ENCODE measurements at regions not wholly inside any gene's neighbourhood (a gene's known extent, or its start where the extent isn't known, plus 50 kb on each side); places are given as distances from the start of the nearest gene placed in this dataset.
"Not testable (repeated sequence)": the region's sequence is repeated elsewhere in the genome, so short reads cannot be mapped to it uniquely, and the experiment has no call there.

GRCh38 chr5:111618623-111619271 is 106.4 kb upstream of the STARD4 start:
- no peak overlapping the region for H3K27ac ChIP-seq (ENCODE audit: low read depth in 1 of 3, low read length in 2 of 3)
- H3K4me3 ChIP-seq (ENCODE audit: low read depth in 1 of 3, low read length in 3 of 3), result no peak overlapping the region
- no peak for DNase-seq
- no peaks in the 10 kb centered on the region for H3K36me3 ChIP-seq (ENCODE audit: control insufficient read depth in 3 of 3, insufficient read depth in 2 of 3, low read depth in 1 of 3, low read length in 3 of 3)
- no peak for FAIRE-seq
- H3K9me3 ChIP-seq (ENCODE audit: control insufficient read depth in 2 of 2, insufficient read depth in 1 of 2, low read depth in 1 of 2, low read length in 1 of 2), result no peaks in the 10 kb centered on the region
- whole genome bisulfite sequencing, 3 donors, result 58 to 76% (median 73%) methylated on average over 5 of the region's 5 CpGs
- no peaks in the 10 kb centered on the region for H3K27me3 ChIP-seq (ENCODE audit: control insufficient read depth in 3 of 3, insufficient read depth in 3 of 3, low read length in 3 of 3)
- H3K4me1 ChIP-seq (ENCODE audit: control insufficient read depth in 3 of 3, insufficient read depth in 2 of 3, low read depth in 1 of 3, low read length in 2 of 3), result no peaks in the 10 kb centered on the region

GRCh38 chr5:111615054-111615453 is 102.7 kb upstream of the STARD4 start:
- H3K4me3 ChIP-seq (ENCODE audit: low read depth in 1 of 3, low read length in 3 of 3), result no peak overlapping the region
- no peak overlapping the region for H3K27ac ChIP-seq (ENCODE audit: low read depth in 1 of 3, low read length in 2 of 3)
- no peaks in the 10 kb centered on the region for H3K27me3 ChIP-seq (ENCODE audit: control insufficient read depth in 3 of 3, insufficient read depth in 3 of 3, low read length in 3 of 3)
- DNase-seq (no peak), FAIRE-seq (no peak)
- 42 to 77% (median 53%) methylated on average over 1 of the region's 1 CpG for WGBS, 3 donors
- H3K9me3 ChIP-seq (ENCODE audit: control insufficient read depth in 2 of 2, insufficient read depth in 1 of 2, low read depth in 1 of 2, low read length in 1 of 2), result peaks cover 0 to 4% of the 10 kb centered on the region in 2 donors
- H3K36me3 ChIP-seq (ENCODE audit: control insufficient read depth in 3 of 3, insufficient read depth in 2 of 3, low read depth in 1 of 3, low read length in 3 of 3), result no peaks in the 10 kb centered on the region
- H3K4me1 ChIP-seq (ENCODE audit: control insufficient read depth in 3 of 3, insufficient read depth in 2 of 3, low read depth in 1 of 3, low read length in 2 of 3), result no peaks in the 10 kb centered on the region

GRCh38 chr5:111612013-111612630 is 99.8 kb upstream of the STARD4 start:
- 92 to 95% (median 92%) methylated on average over 23 to 32 of the region's 32 CpGs for WGBS, 3 donors
- H3K4me1 ChIP-seq (ENCODE audit: control insufficient read depth in 3 of 3, insufficient read depth in 2 of 3, low read depth in 1 of 3, low read length in 2 of 3); DNase-seq; H3K36me3 ChIP-seq (ENCODE audit: control insufficient read depth in 3 of 3, insufficient read depth in 2 of 3, low read depth in 1 of 3, low read length in 3 of 3); H3K9me3 ChIP-seq (ENCODE audit: control insufficient read depth in 2 of 2, insufficient read depth in 1 of 2, low read depth in 1 of 2, low read length in 1 of 2); H3K27ac ChIP-seq (ENCODE audit: low read depth in 1 of 3, low read length in 2 of 3); H3K27me3 ChIP-seq (ENCODE audit: control insufficient read depth in 3 of 3, insufficient read depth in 3 of 3, low read length in 3 of 3); H3K4me3 ChIP-seq (ENCODE audit: low read depth in 1 of 3, low read length in 3 of 3); FAIRE-seq: not testable (repeated sequence)

GRCh38 chr5:111606194-111606593 is 93.9 kb upstream of the STARD4 start:
- H3K36me3 ChIP-seq (ENCODE audit: control insufficient read depth in 3 of 3, insufficient read depth in 2 of 3, low read depth in 1 of 3, low read length in 3 of 3), result no peaks in the 10 kb centered on the region
- H3K4me1 ChIP-seq (ENCODE audit: control insufficient read depth in 3 of 3, insufficient read depth in 2 of 3, low read depth in 1 of 3, low read length in 2 of 3), result no peaks in the 10 kb centered on the region
- no peak overlapping the region for H3K27ac ChIP-seq (ENCODE audit: low read depth in 1 of 3, low read length in 2 of 3)
- no peak overlapping the region for H3K4me3 ChIP-seq (ENCODE audit: low read depth in 1 of 3, low read length in 3 of 3)
- no peak for DNase-seq
- H3K9me3 ChIP-seq (ENCODE audit: control insufficient read depth in 2 of 2, insufficient read depth in 1 of 2, low read depth in 1 of 2, low read length in 1 of 2), result no peaks in the 10 kb centered on the region
- no peak for FAIRE-seq
- H3K27me3 ChIP-seq (ENCODE audit: control insufficient read depth in 3 of 3, insufficient read depth in 3 of 3, low read length in 3 of 3), result no peaks in the 10 kb centered on the region
- WGBS, 3 donors, result 46 to 62% (median 49%) methylated on average over 2 of the region's 2 CpGs

GRCh38 chr5:111603446-111603827 is 91.1 kb upstream of the STARD4 start:
- WGBS, 3 donors, result 57 to 76% (median 69%) methylated on average over 2 of the region's 2 CpGs
- H3K27ac ChIP-seq (ENCODE audit: low read depth in 1 of 3, low read length in 2 of 3), result no peak overlapping the region
- H3K9me3 ChIP-seq (ENCODE audit: control insufficient read depth in 2 of 2, insufficient read depth in 1 of 2, low read depth in 1 of 2, low read length in 1 of 2), result no peaks in the 10 kb centered on the region
- no peak overlapping the region for H3K4me3 ChIP-seq (ENCODE audit: low read depth in 1 of 3, low read length in 3 of 3)
- no peak for DNase-seq
- H3K27me3 ChIP-seq (ENCODE audit: control insufficient read depth in 3 of 3, insufficient read depth in 3 of 3, low read length in 3 of 3), result no peaks in the 10 kb centered on the region
- H3K4me1 ChIP-seq (ENCODE audit: control insufficient read depth in 3 of 3, insufficient read depth in 2 of 3, low read depth in 1 of 3, low read length in 2 of 3), result no peaks in the 10 kb centered on the region
- no peaks in the 10 kb centered on the region for H3K36me3 ChIP-seq (ENCODE audit: control insufficient read depth in 3 of 3, insufficient read depth in 2 of 3, low read depth in 1 of 3, low read length in 3 of 3)
- no peak for FAIRE-seq

GRCh38 chr5:111602817-111603445 is 90.6 kb upstream of the STARD4 start:
- H3K4me3 ChIP-seq (ENCODE audit: low read depth in 1 of 3, low read length in 3 of 3), result no peak overlapping the region
- FAIRE-seq (no peak), DNase-seq (no peak)
- H3K9me3 ChIP-seq (ENCODE audit: control insufficient read depth in 2 of 2, insufficient read depth in 1 of 2, low read depth in 1 of 2, low read length in 1 of 2), result no peaks in the 10 kb centered on the region
- H3K36me3 ChIP-seq (ENCODE audit: control insufficient read depth in 3 of 3, insufficient read depth in 2 of 3, low read depth in 1 of 3, low read length in 3 of 3), result no peaks in the 10 kb centered on the region
- no peaks in the 10 kb centered on the region for H3K4me1 ChIP-seq (ENCODE audit: control insufficient read depth in 3 of 3, insufficient read depth in 2 of 3, low read depth in 1 of 3, low read length in 2 of 3)
- 74 to 84% (median 80%) methylated on average over 5 of the region's 5 CpGs for WGBS, 3 donors
- H3K27me3 ChIP-seq (ENCODE audit: control insufficient read depth in 3 of 3, insufficient read depth in 3 of 3, low read length in 3 of 3), result no peaks in the 10 kb centered on the region
- no peak overlapping the region for H3K27ac ChIP-seq (ENCODE audit: low read depth in 1 of 3, low read length in 2 of 3)

- Histone ChIP-seq H3K27me3 (ENCODE audit: control insufficient read depth in 3 of 3, insufficient read depth in 3 of 3, low read length in 3 of 3) (no peaks in the 10 kb centered on the region), H3K9me3 (ENCODE audit: control insufficient read depth in 2 of 2, insufficient read depth in 1 of 2, low read depth in 1 of 2, low read length in 1 of 2) (peaks cover 0 to 10% of the 10 kb centered on the region in 2 donors), H3K36me3 (ENCODE audit: control insufficient read depth in 3 of 3, insufficient read depth in 2 of 3, low read depth in 1 of 3, low read length in 3 of 3) (no peaks in the 10 kb centered on the region), H3K4me1 (ENCODE audit: control insufficient read depth in 3 of 3, insufficient read depth in 2 of 3, low read depth in 1 of 3, low read length in 2 of 3) (no peaks in the 10 kb centered on the region), H3K27ac (ENCODE audit: low read depth in 1 of 3, low read length in 2 of 3) (no peak overlapping the region), H3K4me3 (ENCODE audit: low read depth in 1 of 3, low read length in 3 of 3) (no peak overlapping the region)
- no peak for DNase-seq
- 61 to 76% (median 65%) methylated on average over 2 of the region's 2 CpGs for WGBS, 3 donors
- FAIRE-seq, result no peak
Measured at GRCh38 chr5:111598996-111599395, 86.7 kb upstream of the STARD4 start.

- H3K27ac ChIP-seq (ENCODE audit: low read depth in 1 of 3, low read length in 2 of 3), result no peak overlapping the region
- FAIRE-seq, result no peak
- peaks cover 0 to 10% of the 10 kb centered on the region in 2 donors for H3K9me3 ChIP-seq (ENCODE audit: control insufficient read depth in 2 of 2, insufficient read depth in 1 of 2, low read depth in 1 of 2, low read length in 1 of 2)
- H3K36me3 ChIP-seq (ENCODE audit: control insufficient read depth in 3 of 3, insufficient read depth in 2 of 3, low read depth in 1 of 3, low read length in 3 of 3), result no peaks in the 10 kb centered on the region
- no peaks in the 10 kb centered on the region for H3K27me3 ChIP-seq (ENCODE audit: control insufficient read depth in 3 of 3, insufficient read depth in 3 of 3, low read length in 3 of 3)
- H3K4me3 ChIP-seq (ENCODE audit: low read depth in 1 of 3, low read length in 3 of 3), result no peak overlapping the region
- 93 to 100% (median 94%) methylated on average over 2 of the region's 2 CpGs for WGBS, 3 donors
- H3K4me1 ChIP-seq (ENCODE audit: control insufficient read depth in 3 of 3, insufficient read depth in 2 of 3, low read depth in 1 of 3, low read length in 2 of 3), result no peaks in the 10 kb centered on the region
- DNase-seq, result no peak
Measured at GRCh38 chr5:111597491-111597890, 85.2 kb upstream of the STARD4 start.
